SU-DHL-6 (cell line): ENCODE measurements at regions not wholly inside any gene's neighbourhood (a gene's known extent, or its start where the extent isn't known, plus 50 kb on each side); places are given as distances from the start of the nearest gene placed in this dataset.

Experiments
- H2AFZ ChIP-seq: fragments of 200-600 bp; sonication (generic); 2 replicates; pipeline ENCODE4 v1.6.1; 2014; ENCODE audit warnings: low read depth, mild to moderate bottlenecking, moderate library complexity, mixed read lengths, antibody characterized with exemption, low read length; ENCODE audit not compliant: severe bottlenecking
- H3F3A ChIP-seq: fragments of 200-600 bp; shearing (Covaris generic); 2 replicates; pipeline ENCODE4 v1.6.0; 2016; ENCODE audit warnings: antibody characterized with exemption, mild to moderate bottlenecking; ENCODE audit not compliant: insufficient read depth
- H3K27ac ChIP-seq: fragments of 200-600 bp; sonication (generic); 2 replicates; pipeline ENCODE4 v1.5.1; 2016; ENCODE audit warnings: low read depth, mild to moderate bottlenecking, low read length, moderate library complexity, mixed read lengths
- H3K27me3 ChIP-seq: fragments of 200-600 bp; sonication (generic), shearing (Covaris generic); 2 replicates; pipeline ENCODE4 v1.6.0; 2014; ENCODE audit warnings: mild to moderate bottlenecking, low read length
- H3K36me3 ChIP-seq: fragments of 200-600 bp; sonication (generic); 2 replicates; pipeline ENCODE4 v1.6.1; 2014; ENCODE audit warnings: mild to moderate bottlenecking, low read length, mixed read lengths
- H3K4me2 ChIP-seq: fragments of 300-600, 200-600 bp; shearing (Covaris generic), sonication (generic); 2 replicates; pipeline ENCODE4 v1.6.0; 2014; ENCODE audit warnings: low read length, low read depth, mild to moderate bottlenecking; ENCODE audit not compliant: poor library complexity, severe bottlenecking
- H3K4me3 ChIP-seq: fragments of 200-600 bp; sonication (generic); 2 replicates; pipeline ENCODE4 v1.5.1; 2014; ENCODE audit warnings: antibody characterized with exemption, low read length, mild to moderate bottlenecking, mixed read lengths; ENCODE audit not compliant: insufficient read depth, poor library complexity, severe bottlenecking
- H3K79me2 ChIP-seq: fragments of 200-600 bp; sonication (generic); 2 replicates; pipeline ENCODE4 v1.6.1; 2014; ENCODE audit warnings: mild to moderate bottlenecking, low read length, moderate library complexity; ENCODE audit not compliant: insufficient read depth
- H3K9ac ChIP-seq: fragments of 200-600 bp; sonication (generic); 2 replicates; pipeline ENCODE4 v1.7.0; 2014; ENCODE audit warnings: mild to moderate bottlenecking, low read length
- H3K9me2 ChIP-seq: fragments of 200-600 bp; sonication (generic); replicated peaks from 2 replicates; pipeline ENCODE4 v1.6.1; 2014; ENCODE audit warnings: low read length; ENCODE audit not compliant: insufficient read depth
- H3K9me3 ChIP-seq: fragments of 200-600 bp; sonication (generic); 2 replicates; pipeline ENCODE4 v1.6.1; 2014; ENCODE audit warnings: low read length, mixed read lengths; ENCODE audit not compliant: insufficient read depth
- H4K20me1 ChIP-seq: fragments of 200-600 bp; sonication (generic); 2 replicates; pipeline ENCODE4 v1.6.1; 2014; ENCODE audit warnings: low read depth, mild to moderate bottlenecking, antibody characterized with exemption, low read length, moderate library complexity, mixed read lengths
- CTCF ChIP-seq: fragments of 200-600 bp; sonication (generic); IDR thresholded peaks from one replicate; pipeline ENCODE4 v1.5.1; 2017; ENCODE audit warnings: antibody characterized with exemption, mild to moderate bottlenecking, low read length, moderate library complexity; ENCODE audit not compliant: insufficient read depth, poor library complexity, severe bottlenecking
- EZH2phosphoT487 ChIP-seq: fragments of 200-600 bp; sonication (generic), shearing (Covaris generic); conservative IDR thresholded peaks from 2 replicates; pipeline ENCODE4 v1.6.1; 2018; ENCODE audit warnings: mild to moderate bottlenecking, antibody characterized with exemption, low read length, moderate library complexity, mixed read lengths

- H2AFZ ChIP-seq, result no peak overlapping the region
- H3K4me2 ChIP-seq, result no peak overlapping the region
- H3K9ac ChIP-seq, result no peak overlapping the region
- no peak overlapping the region for H3K4me3 ChIP-seq
- H3K27ac ChIP-seq, result no peak overlapping the region
- no peaks in the 10 kb centered on the region for H3K9me3 ChIP-seq
- no peaks in the 10 kb centered on the region for H3K36me3 ChIP-seq
- H3F3A ChIP-seq, result no peaks in the 10 kb centered on the region
- TF ChIP-seq EZH2phosphoT487 (no peak), CTCF (no peak)
- no peaks in the 10 kb centered on the region for H4K20me1 ChIP-seq
- no peaks in the 10 kb centered on the region for H3K79me2 ChIP-seq
- H3K27me3 ChIP-seq, result no peaks in the 10 kb centered on the region
- no peaks in the 10 kb centered on the region for H3K9me2 ChIP-seq
Measured at GRCh38 chr12:28079539-28079938, 107.0 kb upstream of the PTHLH start.

GRCh38 chr12:28082096-28082495, 108.2 kb upstream of the CCDC91 start:
- no peak overlapping the region for H3K27ac ChIP-seq
- no peaks in the 10 kb centered on the region for H3K9me3 ChIP-seq
- H3K9me2 ChIP-seq, result no peaks in the 10 kb centered on the region
- no peak overlapping the region for H3K9ac ChIP-seq
- H4K20me1 ChIP-seq, result no peaks in the 10 kb centered on the region
- no peak overlapping the region for H2AFZ ChIP-seq
- TF ChIP-seq EZH2phosphoT487, result no peak
- no peak for TF ChIP-seq CTCF
- no peaks in the 10 kb centered on the region for H3K79me2 ChIP-seq
- H3K4me3 ChIP-seq, result no peak overlapping the region
- no peaks in the 10 kb centered on the region for H3K27me3 ChIP-seq
- no peak overlapping the region for H3K4me2 ChIP-seq
- H3K36me3 ChIP-seq, result no peaks in the 10 kb centered on the region
- no peaks in the 10 kb centered on the region for H3F3A ChIP-seq

GRCh38 chr12:28083840-28084678, 106.2 kb upstream of the CCDC91 start:
- no peaks in the 10 kb centered on the region for H3F3A ChIP-seq
- H3K4me3 ChIP-seq, result no peak overlapping the region
- no peaks in the 10 kb centered on the region for H3K27me3 ChIP-seq
- TF ChIP-seq EZH2phosphoT487 (no peak), CTCF (no peak)
- no peak overlapping the region for H2AFZ ChIP-seq
- no peaks in the 10 kb centered on the region for H3K9me3 ChIP-seq
- no peaks in the 10 kb centered on the region for H3K79me2 ChIP-seq
- no peak overlapping the region for H3K9ac ChIP-seq
- H3K4me2 ChIP-seq, result no peak overlapping the region
- H4K20me1 ChIP-seq, result no peaks in the 10 kb centered on the region
- H3K36me3 ChIP-seq, result no peaks in the 10 kb centered on the region
- no peak overlapping the region for H3K27ac ChIP-seq
- no peaks in the 10 kb centered on the region for H3K9me2 ChIP-seq
